Effector memory CD8-positive, alpha-beta T cell (primary cell): ENCODE measurements at regions not wholly inside any gene's neighbourhood (a gene's known extent, or its start where the extent isn't known, plus 50 kb on each side); places are given as distances from the start of the nearest gene placed in this dataset.
"Not testable (repeated sequence)": the region's sequence is repeated elsewhere in the genome, so short reads cannot be mapped to it uniquely, and the experiment has no call there.

Experiments
- ATAC-seq: fragments of 150-1000 bp; cut with Tn5 transposase; replicated peaks from 2 replicates; pipeline ENCODE4 v1.10.0; 2021; ENCODE audit warnings: mild to moderate bottlenecking, moderate library complexity
- DNase-seq, 3 experiments: peaks; one replicate each; pipeline ENCODE4 v3.0.0; 2021
- H3K27ac Mint-ChIP-seq, 2 donors: one replicate each; pipeline ENCODE4 v1.8.0; 2022; ENCODE audit warnings: mild to moderate bottlenecking in 2 of 2, mixed read lengths in 2 of 2, moderate library complexity in 2 of 2
- H3K27me3 Mint-ChIP-seq, 2 donors: one replicate each; pipeline ENCODE4 v1.8.0; 2022; ENCODE audit warnings: mixed read lengths in 2 of 2
- H3K36me3 Mint-ChIP-seq: one replicate; pipeline ENCODE4 v1.8.0; 2022; ENCODE audit warnings: mild to moderate bottlenecking, moderate library complexity, mixed read lengths; ENCODE audit not compliant: insufficient read depth
- H3K4me1 Mint-ChIP-seq, 2 donors: one replicate each; pipeline ENCODE4 v1.8.0; 2022; ENCODE audit warnings: low read depth in 2 of 2, mixed read lengths in 2 of 2
- H3K4me3 Mint-ChIP-seq, 2 donors: one replicate each; pipeline ENCODE4 v1.8.0; 2022; ENCODE audit warnings: mild to moderate bottlenecking in 2 of 2, mixed read lengths in 2 of 2, moderate library complexity in 2 of 2
- H3K9me3 Mint-ChIP-seq, 2 donors: one replicate each; pipeline ENCODE4 v1.8.0; 2022; ENCODE audit warnings: mixed read lengths in 2 of 2

DNA sequence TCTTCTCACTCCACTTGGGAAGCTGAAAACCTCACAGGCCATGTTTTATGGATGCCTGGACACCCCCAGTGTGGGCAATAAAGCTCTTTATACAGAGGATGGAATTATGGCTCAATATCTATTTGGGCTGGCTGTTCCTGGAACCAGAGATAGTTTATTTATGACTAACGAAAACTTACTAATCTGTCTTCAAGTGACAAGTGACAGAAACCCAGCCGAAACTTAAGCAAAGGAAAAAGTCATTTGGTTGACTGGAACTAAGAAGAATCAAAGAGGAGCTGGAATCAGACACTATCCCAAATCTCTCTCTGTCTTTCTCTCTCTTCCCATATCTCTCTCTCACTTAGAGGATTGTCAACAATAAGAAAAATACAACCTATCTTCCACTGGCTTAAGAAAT, 78.3 kb upstream of the CDK6 start:
- H3K4me1 Mint-ChIP-seq, result no peaks in the 10 kb centered on the region
- no peaks in the 10 kb centered on the region for H3K9me3 Mint-ChIP-seq
- DNase-seq (no peak), ATAC-seq (no peak)
- no peak overlapping the region for H3K27ac Mint-ChIP-seq
- no peaks in the 10 kb centered on the region for H3K27me3 Mint-ChIP-seq
- no peaks in the 10 kb centered on the region for H3K36me3 Mint-ChIP-seq
- H3K4me3 Mint-ChIP-seq, result no peak overlapping the region

DNA sequence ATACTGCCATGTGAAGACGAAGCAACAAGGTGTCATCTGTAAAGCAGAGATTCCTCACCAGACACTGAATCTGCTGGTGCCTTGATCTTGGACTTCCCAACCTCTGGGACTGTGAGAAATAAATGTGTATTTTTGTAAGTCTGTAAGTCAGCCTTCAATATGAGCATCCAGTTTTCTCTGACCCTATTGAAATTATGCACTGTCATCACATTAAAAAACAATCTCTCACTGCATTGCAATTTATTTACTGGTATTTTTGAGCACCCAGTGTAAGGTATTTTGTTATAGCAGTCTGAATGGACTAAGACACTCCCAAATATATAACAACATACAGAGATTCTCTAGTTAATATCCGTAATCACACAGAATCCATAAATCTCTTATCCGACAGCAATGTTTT, 77.5 kb upstream of the CDK6 start:
- Mint-ChIP-seq H3K4me1 (no peaks in the 10 kb centered on the region), H3K27me3 (no peaks in the 10 kb centered on the region), H3K9me3 (no peaks in the 10 kb centered on the region), H3K36me3 (no peaks in the 10 kb centered on the region), H3K27ac (no peak overlapping the region), H3K4me3 (no peak overlapping the region)
- ATAC-seq (no peak), DNase-seq (no peak)

DNA sequence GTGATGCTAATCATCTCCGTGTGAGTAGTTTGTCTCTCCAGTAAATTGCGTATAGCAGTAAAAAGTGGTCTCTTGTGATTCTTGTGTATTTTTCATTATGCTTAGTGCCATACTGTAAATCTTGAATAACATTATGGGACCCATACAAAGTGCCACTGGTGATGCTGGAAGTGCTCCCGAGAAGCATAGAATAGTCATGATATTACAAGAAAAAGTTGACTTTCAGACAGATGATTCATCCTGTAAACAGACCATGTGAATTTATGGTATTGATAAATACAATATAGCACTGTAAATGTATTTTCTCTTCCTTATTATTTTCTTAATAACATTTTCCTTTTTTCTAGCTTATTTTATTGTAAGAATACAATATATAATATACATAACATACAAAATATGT, 74.6 kb upstream of the CDK6 start:
- Mint-ChIP-seq H3K4me1 (no peaks in the 10 kb centered on the region), H3K27me3 (no peaks in the 10 kb centered on the region), H3K27ac (no peak overlapping the region), H3K9me3 (no peaks in the 10 kb centered on the region), H3K36me3 (no peaks in the 10 kb centered on the region), H3K4me3 (no peak overlapping the region)
- DNase-seq (no peak), ATAC-seq (no peak)

DNA sequence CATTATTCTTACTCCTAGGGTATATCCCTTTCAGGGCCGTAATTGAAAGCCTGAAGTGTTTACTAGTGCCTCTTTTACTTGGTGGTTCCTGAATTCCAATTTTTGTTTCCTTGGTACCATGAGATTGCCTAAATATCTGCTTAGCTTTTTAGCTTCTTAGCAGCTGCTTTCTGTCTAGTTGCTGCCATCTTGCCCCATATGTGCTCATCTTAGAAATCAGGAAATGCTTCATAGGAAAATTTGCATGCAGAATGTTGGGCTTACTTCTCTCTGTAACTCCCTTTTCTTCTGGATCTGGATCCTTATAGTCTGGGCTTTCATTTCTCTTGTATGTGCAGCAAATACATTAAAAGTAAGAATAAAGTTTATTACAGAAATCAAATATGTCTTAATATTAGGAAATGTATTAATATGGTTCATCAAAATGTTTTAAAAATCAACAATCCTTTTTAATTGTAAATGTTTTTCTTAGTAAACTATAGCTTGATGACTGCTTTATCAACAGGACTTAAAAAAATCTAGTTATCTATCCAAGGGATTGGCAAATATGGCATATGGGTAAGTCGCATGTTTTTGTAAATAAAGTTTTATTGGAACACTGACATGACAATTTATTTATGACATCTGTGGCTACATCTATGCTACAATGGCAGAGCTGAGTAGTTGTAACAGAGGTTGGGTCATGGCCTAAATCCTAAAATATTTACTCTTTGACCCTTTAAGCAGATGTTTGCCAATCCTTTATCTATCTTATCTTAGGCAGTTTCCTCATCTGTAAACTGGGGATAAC, 73.5 kb upstream of the CDK6 start:
- DNase-seq (no peak), ATAC-seq (no peak)
- Mint-ChIP-seq H3K36me3 (no peaks in the 10 kb centered on the region), H3K27me3 (no peaks in the 10 kb centered on the region), H3K27ac (no peak overlapping the region), H3K4me1 (peaks cover under 1% of the 10 kb centered on the region in 2 donors), H3K4me3 (no peak overlapping the region), H3K9me3 (no peaks in the 10 kb centered on the region)

DNA sequence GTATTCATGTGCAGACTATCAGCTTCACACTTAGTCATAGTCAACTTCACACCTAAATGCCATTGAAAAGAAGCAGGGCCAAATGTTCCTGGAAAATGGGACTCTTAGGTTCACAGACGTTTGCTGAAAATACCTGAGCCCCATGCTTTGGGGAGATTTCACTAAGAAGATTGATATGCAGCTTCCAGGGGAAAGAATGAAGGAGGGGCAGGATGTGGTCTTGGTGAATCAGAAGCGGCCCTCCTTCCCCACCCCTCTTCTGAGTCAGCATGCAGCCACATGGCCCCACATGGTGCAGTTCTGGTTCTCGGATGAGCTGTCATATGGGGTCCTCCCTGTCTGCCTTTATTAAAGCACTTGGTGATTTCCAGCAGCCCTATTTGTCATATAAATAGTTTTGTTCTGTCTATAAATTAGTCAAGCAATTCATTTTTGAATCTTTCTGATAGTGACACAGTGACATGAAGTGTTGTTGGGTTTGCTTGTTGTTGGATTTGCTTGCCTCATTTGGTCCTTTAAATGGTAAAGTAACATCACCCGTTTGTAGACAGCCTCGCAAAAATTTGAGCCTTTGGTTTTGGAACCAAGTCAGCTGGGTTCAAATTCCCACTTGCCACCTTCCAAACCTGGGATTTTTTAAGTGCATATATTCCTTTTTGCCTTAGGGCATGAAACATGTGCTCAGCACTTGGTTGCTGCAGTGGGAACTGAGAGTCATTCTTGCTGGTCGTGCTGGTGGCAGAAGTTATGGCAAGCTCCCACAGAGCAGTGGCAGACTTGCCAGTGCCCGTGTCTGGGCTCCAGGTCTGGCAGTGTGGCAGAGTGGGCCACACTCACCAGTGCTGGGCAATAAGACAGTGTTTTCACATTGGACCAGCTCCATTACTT, 68.1 kb upstream of the CDK6 start:
- ATAC-seq (peak; percentile 100), DNase-seq (peak; percentile 54 to 66 (median 55))
- Mint-ChIP-seq H3K27ac (peak overlapping the region; percentile 57 to 86), H3K9me3 (no peaks in the 10 kb centered on the region), H3K27me3 (no peaks in the 10 kb centered on the region), H3K4me1 (peaks cover 10 to 12% of the 10 kb centered on the region in 2 donors), H3K4me3 (peak overlapping the region; percentile 4 to 8), H3K36me3 (no peaks in the 10 kb centered on the region)

DNA sequence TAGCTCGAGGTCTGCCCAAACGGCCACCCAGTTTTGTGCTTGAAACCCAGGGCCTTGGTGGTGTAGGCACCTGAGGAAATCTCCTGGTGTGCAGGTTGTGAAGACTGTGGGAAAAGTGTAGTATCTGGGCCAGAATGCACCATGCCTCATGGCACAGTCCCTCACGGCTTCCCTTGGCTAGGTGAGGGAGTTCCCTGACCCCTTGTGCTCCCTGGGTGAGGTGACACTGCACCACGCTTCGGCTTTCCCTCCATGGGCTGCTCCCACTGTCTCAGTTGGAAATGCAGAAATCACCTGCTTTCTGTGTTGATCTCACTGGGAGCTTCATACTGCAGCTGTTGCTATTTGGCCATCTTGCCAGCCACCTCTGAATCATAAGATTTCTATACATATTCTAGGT, 62.4 kb upstream of the CDK6 start:
- ATAC-seq (no peak), DNase-seq (no peak)
- Mint-ChIP-seq H3K9me3 (peaks cover 6 to 11% of the 10 kb centered on the region in 2 donors), H3K4me1 (peaks cover 4 to 5% of the 10 kb centered on the region in 2 donors), H3K27me3 (peaks cover 7 to 23% of the 10 kb centered on the region in 2 donors), H3K4me3 (no peak overlapping the region), H3K27ac (no peak overlapping the region), H3K36me3 (no peaks in the 10 kb centered on the region)

DNA sequence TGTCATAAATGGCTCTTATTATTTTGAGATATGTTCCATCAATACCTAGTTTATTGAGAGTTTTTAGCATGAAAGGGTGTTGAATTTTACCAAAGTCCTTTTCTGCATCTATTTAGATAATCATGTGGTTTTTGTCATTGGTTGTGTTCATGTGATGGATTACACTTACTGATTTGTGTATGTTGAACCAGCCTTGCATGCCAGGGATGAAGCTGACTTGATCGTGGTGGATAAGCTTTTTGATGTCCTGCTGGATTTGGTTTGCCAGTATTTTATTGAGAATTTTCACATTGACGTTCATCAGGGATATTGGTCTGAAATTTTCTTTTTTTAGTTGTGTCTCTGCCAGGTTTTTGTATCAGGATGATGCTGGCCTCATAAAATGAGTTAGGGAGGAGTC, 58.5 kb upstream of the CDK6 start:
- H3K4me3 Mint-ChIP-seq, ATAC-seq, H3K4me1 Mint-ChIP-seq, DNase-seq, H3K27ac Mint-ChIP-seq, H3K36me3 Mint-ChIP-seq: not testable (repeated sequence)
- Mint-ChIP-seq H3K27me3 (peaks cover 7 to 23% of the 10 kb centered on the region in 2 donors), H3K9me3 (peaks cover 6 to 11% of the 10 kb centered on the region in 2 donors)

DNA sequence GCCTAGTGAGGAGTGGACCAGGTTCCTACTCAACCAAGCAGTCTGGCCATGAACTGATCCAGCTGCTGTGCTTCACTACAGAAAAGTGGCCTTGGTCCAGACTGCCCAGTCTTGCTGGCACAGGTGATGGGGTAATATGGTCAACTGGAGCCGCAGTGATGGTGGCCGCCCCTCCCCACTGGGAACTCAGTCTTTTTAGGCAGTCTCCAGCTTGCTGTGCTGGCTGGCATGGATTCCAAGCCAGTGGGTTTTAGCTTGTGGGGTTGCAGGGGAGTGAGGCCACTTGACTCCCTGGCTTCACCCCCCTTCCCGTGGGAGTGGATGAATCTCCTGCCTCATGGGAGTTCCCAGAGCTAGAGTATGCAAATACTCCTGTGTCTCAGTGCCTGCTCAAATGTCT, 52.7 kb upstream of the CDK6 start:
- Mint-ChIP-seq H3K4me1 (no peaks in the 10 kb centered on the region), H3K27ac (no peak overlapping the region), H3K9me3 (peaks cover 0 to 10% of the 10 kb centered on the region in 2 donors), H3K36me3 (no peaks in the 10 kb centered on the region), H3K27me3 (peaks cover 0 to 15% of the 10 kb centered on the region in 2 donors), H3K4me3 (no peak overlapping the region)
- ATAC-seq, result no peak
- no peak for DNase-seq
